AG09309 (cell line): ENCODE measurements at regions not wholly inside any gene's neighbourhood (a gene's known extent, or its start where the extent isn't known, plus 50 kb on each side); places are given as distances from the start of the nearest gene placed in this dataset.

Source experiments
- DNase-seq: peaks from one replicate; pipeline ENCODE4 v3.0.0-alpha.2; 2010; ENCODE audit warnings: low read depth
- H3K4me3 ChIP-seq: 2 replicates; pipeline ENCODE4 v1.5.1; 2011; ENCODE audit warnings: mild to moderate bottlenecking, low read depth, low read length, moderate library complexity; ENCODE audit not compliant: control insufficient read depth
- CTCF ChIP-seq: IDR thresholded peaks from 2 replicates; pipeline ENCODE4 v1.5.1; 2011; ENCODE audit warnings: mild to moderate bottlenecking, low read depth, low read length, inconsistent platforms; ENCODE audit not compliant: insufficient read depth, control insufficient read depth; ENCODE audit errors: missing control alignments

- no peak for TF ChIP-seq CTCF
- H3K4me3 ChIP-seq: no peak overlapping the region
- DNase-seq: no peak
These were observed 126.8 kb upstream of the HCRTR2 start for GRCh38 chr6:55047451-55048044.

GRCh38 chr6:55049866-55050265 lies 124.4 kb upstream of the HCRTR2 start:
- TF ChIP-seq CTCF: no peak

GRCh38 chr6:55052846-55053245 lies 121.5 kb upstream of the HCRTR2 start:
- H3K4me3 ChIP-seq: no peak overlapping the region
- DNase-seq: no peak
- TF ChIP-seq CTCF: no peak

More at GRCh38 chr6:55049866-55050265, 124.4 kb upstream of the HCRTR2 start:
- H3K4me3 ChIP-seq: no peak overlapping the region
- no peak for DNase-seq

- no peak for TF ChIP-seq CTCF
- no peak for DNase-seq
- H3K4me3 ChIP-seq: no peak overlapping the region
These were observed 115.6 kb upstream of the HCRTR2 start for GRCh38 chr6:55058682-55059081.

GRCh38 chr6:55064711-55065420 lies 109.4 kb upstream of the HCRTR2 start:
- no peak for DNase-seq
- TF ChIP-seq CTCF: no peak
- H3K4me3 ChIP-seq: no peak overlapping the region

- DNase-seq: peak; percentile 31
- TF ChIP-seq CTCF: peak; percentile 67
- no peak overlapping the region for H3K4me3 ChIP-seq
These were observed 105.1 kb upstream of the HCRTR2 start for GRCh38 chr6:55069132-55069781.
